ENCODE measurements at regions not wholly inside any gene's neighbourhood (a gene's known extent, or its start where the extent isn't known, plus 50 kb on each side); places are given as distances from the start of the nearest gene placed in this dataset.

GRCh38 chr3:194761384-194761783, 75.7 kb downstream of the FAM43A start:
- H3K27me3 Mint-ChIP-seq = peaks cover 9 to 44% of the 10 kb centered on the region in 2 donors
- H3K27me3 ChIP-seq (ENCODE audit: insufficient read depth, low read length, poor library complexity, severe bottlenecking) = no peaks in the 10 kb centered on the region
- ChIA-PET CTCF (interaction anchor here (1.3 kb wide), 1 partner anchor 23 kb away, joined by 3 read pairs; no protein-coding TSS in a partner anchor), POLR2A (no interaction called here)
- no peak overlapping the region for H3K27ac Mint-ChIP-seq
- no peak overlapping the region for H3K4me3 Mint-ChIP-seq
- no peaks in the 10 kb centered on the region for H3K9me3 ChIP-seq (ENCODE audit: low read length)
- H3K9me3 Mint-ChIP-seq = no peaks in the 10 kb centered on the region
- no peak overlapping the region for H3K4me3 ChIP-seq (ENCODE audit: low read length)
- H3K27ac ChIP-seq (ENCODE audit: low read depth, low read length) = no peak overlapping the region
- H3K4me1 Mint-ChIP-seq = peaks cover 0 to 1% (median 0%) of the 10 kb centered on the region in 3 donors
- no peaks in the 10 kb centered on the region for H3K36me3 Mint-ChIP-seq
- DNase-seq = no peak
- no peaks in the 10 kb centered on the region for H3K36me3 ChIP-seq (ENCODE audit: insufficient read depth, low read length)
- H3K4me1 ChIP-seq (ENCODE audit: insufficient read depth, low read length) = no peaks in the 10 kb centered on the region

GRCh38 chr3:194766845-194767244, 81.2 kb downstream of the FAM43A start:
- H3K4me1 ChIP-seq (ENCODE audit: insufficient read depth, low read length) = peaks cover 16% of the 10 kb centered on the region
- Mint-ChIP-seq H3K4me1 (peaks cover 27 to 33% (median 30%) of the 10 kb centered on the region in 3 donors), H3K9me3 (no peaks in the 10 kb centered on the region), H3K4me3 (peak overlapping the region in 5 of 7 donors; percentile 60 to 67 (median 64)), H3K36me3 (no peaks in the 10 kb centered on the region), H3K27me3 (peaks cover 2 to 15% of the 10 kb centered on the region in 2 donors), H3K27ac (peak overlapping the region; percentile 12 to 85 (median 66))
- no peaks in the 10 kb centered on the region for H3K36me3 ChIP-seq (ENCODE audit: insufficient read depth, low read length)
- ChIA-PET CTCF (interaction anchor here (1.0 kb wide), 1 partner anchor 79 kb away, joined by 3 read pairs; no protein-coding TSS in a partner anchor), POLR2A (no interaction called here)
- no peak for DNase-seq
- H3K27me3 ChIP-seq (ENCODE audit: insufficient read depth, low read length, poor library complexity, severe bottlenecking) = no peaks in the 10 kb centered on the region
- no peak overlapping the region for H3K4me3 ChIP-seq (ENCODE audit: low read length)
- no peak overlapping the region for H3K27ac ChIP-seq (ENCODE audit: low read depth, low read length)
- H3K9me3 ChIP-seq (ENCODE audit: low read length) = no peaks in the 10 kb centered on the region

GRCh38 chr3:194767446-194768207, 81.9 kb downstream of the FAM43A start:
- no peaks in the 10 kb centered on the region for H3K27me3 ChIP-seq (ENCODE audit: insufficient read depth, low read length, poor library complexity, severe bottlenecking)
- no peak overlapping the region for H3K27ac ChIP-seq (ENCODE audit: low read depth, low read length)
- Mint-ChIP-seq H3K4me1 (peaks cover 27 to 33% (median 30%) of the 10 kb centered on the region in 3 donors), H3K27ac (peak overlapping the region in 6 of 8 donors; percentile 39 to 95 (median 64)), H3K36me3 (no peaks in the 10 kb centered on the region), H3K9me3 (no peaks in the 10 kb centered on the region), H3K27me3 (peaks cover 2 to 10% of the 10 kb centered on the region in 2 donors), H3K4me3 (peak overlapping the region in 5 of 7 donors; percentile 13 to 67 (median 63))
- no peak for DNase-seq
- H3K4me3 ChIP-seq (ENCODE audit: low read length) = no peak overlapping the region
- H3K9me3 ChIP-seq (ENCODE audit: low read length) = no peaks in the 10 kb centered on the region
- H3K4me1 ChIP-seq (ENCODE audit: insufficient read depth, low read length) = peaks cover 16% of the 10 kb centered on the region
- POLR2A ChIA-PET = no interaction called here
- CTCF ChIA-PET = interaction anchor here (1.0 kb wide), 1 partner anchor 80 kb away, joined by 3 read pairs; no protein-coding TSS in a partner anchor
- H3K36me3 ChIP-seq (ENCODE audit: insufficient read depth, low read length) = no peaks in the 10 kb centered on the region

- Histone ChIP-seq H3K4me3 (ENCODE audit: low read length) (peak overlapping the region; percentile 8), H3K36me3 (ENCODE audit: insufficient read depth, low read length) (no peaks in the 10 kb centered on the region)
- no peaks in the 10 kb centered on the region for H3K9me3 Mint-ChIP-seq
These were observed 82.9 kb downstream of the FAM43A start for GRCh38 chr3:194768586-194768985.

GRCh38 chr3:194769020-194769643, 83.4 kb downstream of the FAM43A start:
- H3K36me3 Mint-ChIP-seq = no peaks in the 10 kb centered on the region
- CTCF ChIA-PET = interaction anchor here (0.7 to 0.9 kb wide), 2 partner anchors 87 to 502 kb away, joined by 3 read pairs; partner anchors contain the start of gene XXYLT1
- H3K4me1 Mint-ChIP-seq = peaks cover 27 to 33% (median 30%) of the 10 kb centered on the region in 3 donors
- H3K4me3 ChIP-seq (ENCODE audit: low read length) = peak overlapping the region; percentile 71
- peak overlapping the region; percentile 17 for H3K27ac ChIP-seq (ENCODE audit: low read depth, low read length)
- H3K27me3 ChIP-seq (ENCODE audit: insufficient read depth, low read length, poor library complexity, severe bottlenecking) = peaks cover 5% of the 10 kb centered on the region
- peaks cover 16% of the 10 kb centered on the region for H3K4me1 ChIP-seq (ENCODE audit: insufficient read depth, low read length)
- POLR2A ChIA-PET = interaction anchor here (0.6 to 1.3 kb wide), 4 partner anchors 79 to 271 kb away, joined by 3 to 11 read pairs (median 4); no protein-coding TSS in a partner anchor
- H3K36me3 ChIP-seq (ENCODE audit: insufficient read depth, low read length) = no peaks in the 10 kb centered on the region
- H3K9me3 ChIP-seq (ENCODE audit: low read length) = no peaks in the 10 kb centered on the region
- peak; percentile 84 to 97 (median 93) for DNase-seq
- H3K27me3 Mint-ChIP-seq = peaks cover 1 to 19% of the 10 kb centered on the region in 2 donors
- peak overlapping the region; percentile 82 to 91 (median 83) for H3K4me3 Mint-ChIP-seq
- H3K27ac Mint-ChIP-seq = peak overlapping the region; percentile 50 to 96 (median 90)
- no peaks in the 10 kb centered on the region for H3K9me3 Mint-ChIP-seq

More at GRCh38 chr3:194768586-194768985, 82.9 kb downstream of the FAM43A start:
- Mint-ChIP-seq H3K27ac (peak overlapping the region; percentile 50 to 96 (median 90)), H3K36me3 (no peaks in the 10 kb centered on the region), H3K4me3 (peak overlapping the region in 6 of 7 donors; percentile 82 to 91 (median 85)), H3K27me3 (peaks cover 2 to 19% of the 10 kb centered on the region in 2 donors), H3K4me1 (peaks cover 27 to 33% (median 30%) of the 10 kb centered on the region in 3 donors)
- Histone ChIP-seq H3K4me1 (ENCODE audit: insufficient read depth, low read length) (peaks cover 16% of the 10 kb centered on the region), H3K9me3 (ENCODE audit: low read length) (no peaks in the 10 kb centered on the region), H3K27ac (ENCODE audit: low read depth, low read length) (no peak overlapping the region), H3K27me3 (ENCODE audit: insufficient read depth, low read length, poor library complexity, severe bottlenecking) (peaks cover 5% of the 10 kb centered on the region)
- DNase-seq = peak in 1 of 5 donors; percentile 7
- ChIA-PET POLR2A (interaction anchor here (0.6 to 1.3 kb wide), 4 partner anchors 79 to 271 kb away, joined by 3 to 11 read pairs (median 4); no protein-coding TSS in a partner anchor), CTCF (interaction anchor here (0.9 kb wide), 1 partner anchor 86 kb away, joined by 3 read pairs; no protein-coding TSS in a partner anchor)

GRCh38 chr3:194772241-194773000, 86.7 kb downstream of the FAM43A start:
- H3K4me3 Mint-ChIP-seq = no peak overlapping the region
- H3K27ac ChIP-seq (ENCODE audit: low read depth, low read length) = no peak overlapping the region
- H3K4me1 Mint-ChIP-seq = peaks cover 20 to 24% (median 22%) of the 10 kb centered on the region in 3 donors
- peak overlapping the region in 1 of 8 donors; percentile 15 for H3K27ac Mint-ChIP-seq
- no peaks in the 10 kb centered on the region for H3K36me3 Mint-ChIP-seq
- H3K9me3 Mint-ChIP-seq = no peaks in the 10 kb centered on the region
- no peaks in the 10 kb centered on the region for H3K9me3 ChIP-seq (ENCODE audit: low read length)
- no peak overlapping the region for H3K4me3 ChIP-seq (ENCODE audit: low read length)
- peaks cover 3 to 25% of the 10 kb centered on the region in 2 donors for H3K27me3 Mint-ChIP-seq
- H3K27me3 ChIP-seq (ENCODE audit: insufficient read depth, low read length, poor library complexity, severe bottlenecking) = peaks cover 5% of the 10 kb centered on the region
- CTCF ChIA-PET = no interaction called here
- peaks cover 16% of the 10 kb centered on the region for H3K4me1 ChIP-seq (ENCODE audit: insufficient read depth, low read length)
- DNase-seq = no peak
- POLR2A ChIA-PET = no interaction called here
- no peaks in the 10 kb centered on the region for H3K36me3 ChIP-seq (ENCODE audit: insufficient read depth, low read length)

GRCh38 chr3:194773216-194773615, 87.5 kb downstream of the FAM43A start:
- ChIA-PET CTCF (no interaction called here), POLR2A (no interaction called here)
- no peaks in the 10 kb centered on the region for H3K9me3 ChIP-seq (ENCODE audit: low read length)
- Mint-ChIP-seq H3K9me3 (no peaks in the 10 kb centered on the region), H3K4me3 (no peak overlapping the region), H3K36me3 (no peaks in the 10 kb centered on the region), H3K4me1 (peaks cover 17% of the 10 kb centered on the region in 3 donors), H3K27ac (no peak overlapping the region), H3K27me3 (peaks cover 7 to 26% of the 10 kb centered on the region in 2 donors)
- H3K4me3 ChIP-seq (ENCODE audit: low read length) = no peak overlapping the region
- peaks cover 5% of the 10 kb centered on the region for H3K27me3 ChIP-seq (ENCODE audit: insufficient read depth, low read length, poor library complexity, severe bottlenecking)
- H3K36me3 ChIP-seq (ENCODE audit: insufficient read depth, low read length) = no peaks in the 10 kb centered on the region
- H3K4me1 ChIP-seq (ENCODE audit: insufficient read depth, low read length) = peaks cover 13% of the 10 kb centered on the region
- DNase-seq = no peak
- no peak overlapping the region for H3K27ac ChIP-seq (ENCODE audit: low read depth, low read length)

Data from CD8-positive, alpha-beta memory T cell (primary cell).